H9 (cell line): ENCODE measurements at regions not wholly inside any gene's neighbourhood (a gene's known extent, or its start where the extent isn't known, plus 50 kb on each side); places are given as distances from the start of the nearest gene placed in this dataset.

ENCODE experiments used
- DNase-seq: peaks from one replicate; pipeline ENCODE4 v3.0.0-alpha.2; 2017
- H2AFZ ChIP-seq: one replicate; pipeline ENCODE4 v1.6.1; 2013; ENCODE audit warnings: mild to moderate bottlenecking, low read length, control low read depth, moderate library complexity
- H2AK5ac ChIP-seq: 2 replicates; pipeline ENCODE4 v1.6.1; 2013; ENCODE audit warnings: low read length, control low read depth, mixed read lengths; ENCODE audit not compliant: insufficient read length
- H2BK120ac ChIP-seq: one replicate; pipeline ENCODE4 v1.6.1; 2013; ENCODE audit warnings: low read depth, mild to moderate bottlenecking, low read length, control low read depth, inconsistent platforms; ENCODE audit not compliant: poor library complexity, severe bottlenecking
- H2BK12ac ChIP-seq: 2 replicates; pipeline ENCODE4 v1.6.1; 2013; ENCODE audit warnings: low read length, control low read depth, mixed read lengths, low read depth; ENCODE audit not compliant: insufficient read length
- H2BK15ac ChIP-seq: 2 replicates; pipeline ENCODE4 v1.6.1; 2013; ENCODE audit warnings: low read depth, low read length, control low read depth
- H2BK20ac ChIP-seq: one replicate; pipeline ENCODE4 v1.6.1; 2013; ENCODE audit warnings: low read depth, mild to moderate bottlenecking, low read length, control low read depth, inconsistent platforms; ENCODE audit not compliant: poor library complexity, severe bottlenecking
- H2BK5ac ChIP-seq: 2 replicates; pipeline ENCODE4 v1.6.1; 2013; ENCODE audit warnings: low read length, control low read depth, mixed read lengths; ENCODE audit not compliant: insufficient read length
- H3K14ac ChIP-seq: 2 replicates; pipeline ENCODE4 v1.6.1; 2013; ENCODE audit warnings: low read length, control low read depth; ENCODE audit not compliant: insufficient read depth
- H3K18ac ChIP-seq: 2 replicates; pipeline ENCODE4 v1.6.1; 2013; ENCODE audit warnings: low read depth, mild to moderate bottlenecking, mixed read lengths, low read length, control low read depth; ENCODE audit not compliant: insufficient read length
- H3K23ac ChIP-seq: 2 replicates; pipeline ENCODE4 v1.6.1; 2013; ENCODE audit warnings: low read length, control low read depth, mixed read lengths, low read depth; ENCODE audit not compliant: insufficient read length
- H3K23me2 ChIP-seq: 2 replicates; pipeline ENCODE4 v1.6.1; 2013; ENCODE audit warnings: low read depth, mild to moderate bottlenecking, mixed read lengths, low read length, control low read depth; ENCODE audit not compliant: insufficient read length, poor library complexity, severe bottlenecking
- H3K27ac ChIP-seq: 2 replicates; pipeline ENCODE4 v1.5.1; 2013; ENCODE audit warnings: low read length, control low read depth, mixed read lengths, low read depth; ENCODE audit not compliant: insufficient read length
- H3K27me3 ChIP-seq: 2 replicates; pipeline ENCODE4 v1.6.1; 2013; ENCODE audit warnings: low read length, control low read depth, inconsistent platforms; ENCODE audit not compliant: insufficient read depth
- H3K4ac ChIP-seq: 2 replicates; pipeline ENCODE4 v1.6.1; 2013; ENCODE audit warnings: low read depth, mild to moderate bottlenecking, control low read depth, inconsistent platforms, low read length, moderate library complexity
- H3K4me1 ChIP-seq: 2 replicates; pipeline ENCODE4 v1.6.1; 2013; ENCODE audit warnings: low read length, control low read depth, inconsistent platforms; ENCODE audit not compliant: insufficient read depth
- H3K4me2 ChIP-seq: 2 replicates; pipeline ENCODE4 v1.6.1; 2013; ENCODE audit warnings: low read length, control low read depth, mixed read lengths; ENCODE audit not compliant: insufficient read length, insufficient read depth
- H3K56ac ChIP-seq: 2 replicates; pipeline ENCODE4 v1.6.1; 2013; ENCODE audit warnings: low read depth, mild to moderate bottlenecking, mixed read lengths, low read length, control low read depth; ENCODE audit not compliant: insufficient read length
- H3K79me1 ChIP-seq: 2 replicates; pipeline ENCODE4 v1.6.1; 2013; ENCODE audit warnings: low read depth, mild to moderate bottlenecking, moderate library complexity, low read length, control low read depth, inconsistent platforms; ENCODE audit not compliant: insufficient read depth, poor library complexity, severe bottlenecking
- H3K79me2 ChIP-seq: 2 replicates; pipeline ENCODE4 v1.6.1; 2013; ENCODE audit warnings: low read length, control low read depth, inconsistent platforms; ENCODE audit not compliant: insufficient read depth
- H3K9ac ChIP-seq: 2 replicates; pipeline ENCODE4 v1.6.1; 2013; ENCODE audit warnings: low read length, control low read depth, mixed read lengths; ENCODE audit not compliant: insufficient read length; ENCODE audit errors: extremely low read depth
- H3K9me3 ChIP-seq: one replicate; pipeline ENCODE4 v1.6.1; 2013; ENCODE audit warnings: low read depth, low read length, inconsistent platforms; ENCODE audit not compliant: control insufficient read depth
- H3T11ph ChIP-seq: one replicate; pipeline ENCODE4 v1.6.1; 2013; ENCODE audit warnings: mild to moderate bottlenecking, low read length, control low read depth, inconsistent platforms
- H4K20me1 ChIP-seq: one replicate; pipeline ENCODE4 v1.6.1; 2013; ENCODE audit not compliant: control insufficient read depth, insufficient read length, insufficient read depth
- H4K5ac ChIP-seq: 2 replicates; pipeline ENCODE4 v1.6.1; 2013; ENCODE audit warnings: low read depth, mild to moderate bottlenecking, mixed read lengths, low read length, control low read depth; ENCODE audit not compliant: insufficient read length
- H4K8ac ChIP-seq: replicated peaks from 2 replicates; pipeline ENCODE4 v1.6.1; 2013; ENCODE audit warnings: low read length, control low read depth, mixed read lengths, low read depth; ENCODE audit not compliant: insufficient read length
- H4K91ac ChIP-seq: 2 replicates; pipeline ENCODE4 v1.6.1; 2013; ENCODE audit warnings: low read depth, mild to moderate bottlenecking, moderate library complexity, mixed read lengths, low read length, control low read depth; ENCODE audit not compliant: insufficient read length
- H3K27ac Mint-ChIP-seq, 3 experiments: 2 replicates in 2 of 3; 3 replicates in 1 of 3; pipeline ENCODE4 v1.8.0; 2020 to 2021; ENCODE audit warnings: mixed read lengths in 3 of 3, mild to moderate bottlenecking in 1 of 3, moderate library complexity in 1 of 3
- H3K27me3 Mint-ChIP-seq: 2 replicates; pipeline ENCODE4 v1.8.0; 2021; ENCODE audit warnings: low read depth, mild to moderate bottlenecking, moderate library complexity, mixed read lengths
- H3K36me3 Mint-ChIP-seq, 3 experiments: 2 replicates in 2 of 3; 3 replicates in 1 of 3; pipeline ENCODE4 v1.8.0; 2020 to 2021; ENCODE audit warnings: low read depth in 3 of 3, mixed read lengths in 3 of 3; ENCODE audit not compliant: insufficient read depth in 1 of 3
- H3K4me1 Mint-ChIP-seq, 2 experiments: 2 replicates each; pipeline ENCODE4 v1.8.0; 2020; ENCODE audit warnings: mixed read lengths in 2 of 2
- H3K4me3 Mint-ChIP-seq, 2 experiments: 2 replicates in 1 of 2; 3 replicates in 1 of 2; pipeline ENCODE4 v1.8.0; 2020 to 2021; ENCODE audit warnings: mild to moderate bottlenecking in 2 of 2, mixed read lengths in 2 of 2, moderate library complexity in 1 of 2
- H3K9me3 Mint-ChIP-seq, 2 experiments: 2 replicates in 1 of 2; 3 replicates in 1 of 2; pipeline ENCODE4 v1.8.0; 2020; ENCODE audit warnings: mild to moderate bottlenecking in 2 of 2, mixed read lengths in 2 of 2, moderate library complexity in 1 of 2
- WGBS: extraction: QIAGEN DNeasy Blood & Tissue Kit; methylation state at CpG from one replicate; pipeline ENCODE4 v1.1.7; 2013; ENCODE audit warnings: missing lambda C conversion rate, low lambda C conversion rate, mixed read lengths; ENCODE audit not compliant: insufficient read length; ENCODE audit errors: extremely low coverage; 5-methylcytosine and 5-hydroxymethylcytosine counted together
- TF ChIP-seq, protein P1 (sequence below): fragments of 200-600 bp; sonication (generic); conservative IDR thresholded peaks from 3 replicates; pipeline ENCODE4 v1.8.0; 2021; ENCODE audit warnings: antibody characterized with exemption, mild to moderate bottlenecking

DNA sequence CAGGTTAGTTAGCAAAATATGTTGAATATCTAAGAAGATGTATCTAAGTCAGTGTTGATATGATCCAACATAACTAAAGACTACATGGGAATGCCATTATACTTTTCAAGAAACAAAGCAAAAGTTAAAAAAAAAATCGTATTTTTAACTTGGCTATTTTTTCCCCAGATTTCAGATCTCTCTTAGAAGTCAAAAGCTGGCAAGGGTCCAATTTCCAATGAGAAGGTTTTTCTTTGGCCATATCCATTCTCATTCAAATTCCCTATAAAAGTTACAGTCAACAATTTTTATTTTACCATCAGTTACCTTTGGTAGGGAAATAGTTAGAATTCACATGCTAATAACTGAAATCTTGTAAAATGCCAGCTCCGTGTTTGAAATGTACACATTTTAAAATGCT lies 70.5 kb upstream of the FAT3 start:
- peaks cover 3% of the 10 kb centered on the region; the same call in 1 of the 2 replicates for H3K4me1 ChIP-seq
- no peak overlapping the region for H3K18ac ChIP-seq
- no peak overlapping the region for H2BK120ac ChIP-seq
- Mint-ChIP-seq H3K27me3 (no peaks in the 10 kb centered on the region), H3K4me3 (no peak overlapping the region), H3K27ac (no peak overlapping the region), H3K36me3 (peaks cover 9 to 22% (median 12%) of the 10 kb centered on the region in 3 experiments), H3K9me3 (peaks cover 16 to 22% of the 10 kb centered on the region in 2 experiments), H3K4me1 (peaks cover 14% of the 10 kb centered on the region in 2 experiments)
- H3K9me3 ChIP-seq, result no peaks in the 10 kb centered on the region
- DNase-seq, result no peak
- H2AK5ac ChIP-seq, result no peak overlapping the region
- H4K8ac ChIP-seq, result no peak overlapping the region
- no peak overlapping the region for H3K4me2 ChIP-seq
- H4K20me1 ChIP-seq, result no peaks in the 10 kb centered on the region
- no peaks in the 10 kb centered on the region for H3K23me2 ChIP-seq
- H3K27ac ChIP-seq, result no peak overlapping the region
- H2BK15ac ChIP-seq, result no peak overlapping the region
- H2BK12ac ChIP-seq, result no peak overlapping the region
- no peak overlapping the region for H3K4ac ChIP-seq
- H4K5ac ChIP-seq, result no peak overlapping the region
- H3K27me3 ChIP-seq, result no peaks in the 10 kb centered on the region; the same call in 1 of the 2 replicates
- no CpG with 5 or more reads among the region's 2 CpGs for WGBS
- no peak overlapping the region for H3K9ac ChIP-seq
- no peak overlapping the region for H3K23ac ChIP-seq
- no peak overlapping the region for H3K56ac ChIP-seq
- H2AFZ ChIP-seq, result no peak overlapping the region
- TF ChIP-seq, protein P1, sequence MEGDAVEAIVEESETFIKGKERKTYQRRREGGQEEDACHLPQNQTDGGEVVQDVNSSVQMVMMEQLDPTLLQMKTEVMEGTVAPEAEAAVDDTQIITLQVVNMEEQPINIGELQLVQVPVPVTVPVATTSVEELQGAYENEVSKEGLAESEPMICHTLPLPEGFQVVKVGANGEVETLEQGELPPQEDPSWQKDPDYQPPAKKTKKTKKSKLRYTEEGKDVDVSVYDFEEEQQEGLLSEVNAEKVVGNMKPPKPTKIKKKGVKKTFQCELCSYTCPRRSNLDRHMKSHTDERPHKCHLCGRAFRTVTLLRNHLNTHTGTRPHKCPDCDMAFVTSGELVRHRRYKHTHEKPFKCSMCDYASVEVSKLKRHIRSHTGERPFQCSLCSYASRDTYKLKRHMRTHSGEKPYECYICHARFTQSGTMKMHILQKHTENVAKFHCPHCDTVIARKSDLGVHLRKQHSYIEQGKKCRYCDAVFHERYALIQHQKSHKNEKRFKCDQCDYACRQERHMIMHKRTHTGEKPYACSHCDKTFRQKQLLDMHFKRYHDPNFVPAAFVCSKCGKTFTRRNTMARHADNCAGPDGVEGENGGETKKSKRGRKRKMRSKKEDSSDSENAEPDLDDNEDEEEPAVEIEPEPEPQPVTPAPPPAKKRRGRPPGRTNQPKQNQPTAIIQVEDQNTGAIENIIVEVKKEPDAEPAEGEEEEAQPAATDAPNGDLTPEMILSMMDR, result no peak
- H2BK5ac ChIP-seq, result no peak overlapping the region
- no peak overlapping the region for H3K14ac ChIP-seq
- H3T11ph ChIP-seq, result no peak overlapping the region
- H3K79me1 ChIP-seq, result no peaks in the 10 kb centered on the region
- no peaks in the 10 kb centered on the region for H3K79me2 ChIP-seq
- H4K91ac ChIP-seq, result no peak overlapping the region
- H2BK20ac ChIP-seq, result no peak overlapping the region
